ENCODE measurements at regions not wholly inside any gene's neighbourhood (a gene's known extent, or its start where the extent isn't known, plus 50 kb on each side); places are given as distances from the start of the nearest gene placed in this dataset.

DNA sequence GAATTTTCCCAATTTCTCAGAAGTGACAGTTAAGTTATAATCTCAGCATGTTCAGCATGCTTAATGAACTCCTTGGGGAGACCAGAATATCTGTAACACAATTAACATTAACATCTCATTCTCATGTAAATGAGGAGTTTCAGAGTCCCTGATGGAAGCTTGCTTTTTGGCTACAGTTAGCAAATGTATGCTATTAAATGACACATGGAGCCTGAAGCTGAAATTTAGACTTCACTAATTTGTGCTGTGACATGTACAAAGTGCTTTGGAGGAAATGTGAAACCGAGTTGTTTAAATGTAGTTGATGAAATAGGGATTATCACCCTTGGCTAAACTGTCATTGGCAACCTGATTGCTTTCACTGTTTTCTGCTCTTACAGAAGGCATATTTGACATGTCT lies 2265.1 kb upstream of the PCDH20 start:
- Mint-ChIP-seq H3K27ac (peak overlapping the region; percentile 69; the same call in 1 of the 2 replicates), H3K4me1 (peaks cover 25% of the 10 kb centered on the region), H3K4me3 (peak overlapping the region; percentile 49; the same call in 2 of the 3 replicates), H3K36me3 (ENCODE audit: low read depth) (peaks cover 21% of the 10 kb centered on the region), H3K9me3 (peaks cover 21% of the 10 kb centered on the region), H3K27me3 (ENCODE audit: insufficient read depth, low read depth, poor library complexity) (no peaks in the 10 kb centered on the region)
- H3K27ac ChIP-seq (ENCODE audit: low read depth): peak overlapping the region; percentile 16; the same call in 1 of the 2 replicates
- ATAC-seq: peak; percentile 81
- H3K9me2 ChIP-seq (ENCODE audit: insufficient read depth): peaks cover 4% of the 10 kb centered on the region
- peaks cover 34% of the 10 kb centered on the region for H3K4me1 ChIP-seq (ENCODE audit: insufficient read depth)
- TF ChIP-seq NANOG (IDR thresholded peaks at IDR 0.05; ENCODE audit: borderline replicate concordance): peak; percentile 40; the same call in 1 of the 2 replicates
- no peak for TF ChIP-seq ETS1 (IDR thresholded peaks at IDR 0.05)
- TF ChIP-seq ZNF114 (CRISPR knock-in tag; IDR thresholded peaks at IDR 0.05): no peak
- 0 out of 2 replicates have a peak overlapping the region, but pooled peaks have one; percentile 0 for H3K4me3 ChIP-seq
- no peaks in the 10 kb centered on the region for H3F3A ChIP-seq (replicated peaks; ENCODE audit: low read depth)
- H2AFZ ChIP-seq: no peak overlapping the region
- no peaks in the 10 kb centered on the region for H4K20me1 ChIP-seq (replicated peaks; ENCODE audit: insufficient read depth)
- H3K79me2 ChIP-seq (replicated peaks; ENCODE audit: insufficient read depth): no peaks in the 10 kb centered on the region
- no peaks in the 10 kb centered on the region for H3K27me3 ChIP-seq (ENCODE audit: insufficient read depth)
- H3K36me3 ChIP-seq (ENCODE audit: insufficient read depth): no peaks in the 10 kb centered on the region
- peak; percentile 63 for DNase-seq (ENCODE audit: low spot score)
- H3K4me2 ChIP-seq: peak overlapping the region; percentile 21

DNA sequence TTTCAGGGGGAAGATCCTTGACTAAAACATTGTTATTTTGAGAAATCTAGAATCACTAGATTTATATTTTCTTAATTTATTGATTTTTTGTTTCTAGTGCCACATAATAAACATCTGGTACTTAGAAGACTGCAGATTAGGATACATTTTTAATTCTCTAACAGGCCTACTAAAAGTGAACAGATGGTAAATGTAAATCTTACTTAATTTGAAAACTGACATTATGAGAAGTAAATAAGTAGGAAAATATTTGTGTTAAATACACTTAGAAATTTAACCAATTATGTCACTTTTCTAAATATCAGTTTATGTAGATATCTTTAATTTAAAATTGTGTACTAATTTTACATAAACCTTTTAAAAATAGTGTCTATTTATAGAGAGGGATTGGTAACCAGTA lies 2255.6 kb upstream of the PCDH20 start:
- no peak for ATAC-seq
- TF ChIP-seq POLR2AphosphoS5 (IDR thresholded peaks at IDR 0.05; ENCODE audit: low read depth) (no peak), NANOG (IDR thresholded peaks at IDR 0.05; ENCODE audit: borderline replicate concordance) (no peak), CTCF (conservative IDR thresholded peaks at IDR 0.05; ENCODE audit: low read depth in 2 of 2) (no peak), JUNB (IDR thresholded peaks at IDR 0.05; ENCODE audit: unreplicated experiment) (no peak), STAT1 (IDR thresholded peaks at IDR 0.05; ENCODE audit: unreplicated experiment) (no peak), REST (IDR thresholded peaks at IDR 0.05; ENCODE audit: unreplicated experiment) (no peak), ZNF114 (CRISPR knock-in tag; IDR thresholded peaks at IDR 0.05) (no peak)
- TF ChIP-seq, protein P1, sequence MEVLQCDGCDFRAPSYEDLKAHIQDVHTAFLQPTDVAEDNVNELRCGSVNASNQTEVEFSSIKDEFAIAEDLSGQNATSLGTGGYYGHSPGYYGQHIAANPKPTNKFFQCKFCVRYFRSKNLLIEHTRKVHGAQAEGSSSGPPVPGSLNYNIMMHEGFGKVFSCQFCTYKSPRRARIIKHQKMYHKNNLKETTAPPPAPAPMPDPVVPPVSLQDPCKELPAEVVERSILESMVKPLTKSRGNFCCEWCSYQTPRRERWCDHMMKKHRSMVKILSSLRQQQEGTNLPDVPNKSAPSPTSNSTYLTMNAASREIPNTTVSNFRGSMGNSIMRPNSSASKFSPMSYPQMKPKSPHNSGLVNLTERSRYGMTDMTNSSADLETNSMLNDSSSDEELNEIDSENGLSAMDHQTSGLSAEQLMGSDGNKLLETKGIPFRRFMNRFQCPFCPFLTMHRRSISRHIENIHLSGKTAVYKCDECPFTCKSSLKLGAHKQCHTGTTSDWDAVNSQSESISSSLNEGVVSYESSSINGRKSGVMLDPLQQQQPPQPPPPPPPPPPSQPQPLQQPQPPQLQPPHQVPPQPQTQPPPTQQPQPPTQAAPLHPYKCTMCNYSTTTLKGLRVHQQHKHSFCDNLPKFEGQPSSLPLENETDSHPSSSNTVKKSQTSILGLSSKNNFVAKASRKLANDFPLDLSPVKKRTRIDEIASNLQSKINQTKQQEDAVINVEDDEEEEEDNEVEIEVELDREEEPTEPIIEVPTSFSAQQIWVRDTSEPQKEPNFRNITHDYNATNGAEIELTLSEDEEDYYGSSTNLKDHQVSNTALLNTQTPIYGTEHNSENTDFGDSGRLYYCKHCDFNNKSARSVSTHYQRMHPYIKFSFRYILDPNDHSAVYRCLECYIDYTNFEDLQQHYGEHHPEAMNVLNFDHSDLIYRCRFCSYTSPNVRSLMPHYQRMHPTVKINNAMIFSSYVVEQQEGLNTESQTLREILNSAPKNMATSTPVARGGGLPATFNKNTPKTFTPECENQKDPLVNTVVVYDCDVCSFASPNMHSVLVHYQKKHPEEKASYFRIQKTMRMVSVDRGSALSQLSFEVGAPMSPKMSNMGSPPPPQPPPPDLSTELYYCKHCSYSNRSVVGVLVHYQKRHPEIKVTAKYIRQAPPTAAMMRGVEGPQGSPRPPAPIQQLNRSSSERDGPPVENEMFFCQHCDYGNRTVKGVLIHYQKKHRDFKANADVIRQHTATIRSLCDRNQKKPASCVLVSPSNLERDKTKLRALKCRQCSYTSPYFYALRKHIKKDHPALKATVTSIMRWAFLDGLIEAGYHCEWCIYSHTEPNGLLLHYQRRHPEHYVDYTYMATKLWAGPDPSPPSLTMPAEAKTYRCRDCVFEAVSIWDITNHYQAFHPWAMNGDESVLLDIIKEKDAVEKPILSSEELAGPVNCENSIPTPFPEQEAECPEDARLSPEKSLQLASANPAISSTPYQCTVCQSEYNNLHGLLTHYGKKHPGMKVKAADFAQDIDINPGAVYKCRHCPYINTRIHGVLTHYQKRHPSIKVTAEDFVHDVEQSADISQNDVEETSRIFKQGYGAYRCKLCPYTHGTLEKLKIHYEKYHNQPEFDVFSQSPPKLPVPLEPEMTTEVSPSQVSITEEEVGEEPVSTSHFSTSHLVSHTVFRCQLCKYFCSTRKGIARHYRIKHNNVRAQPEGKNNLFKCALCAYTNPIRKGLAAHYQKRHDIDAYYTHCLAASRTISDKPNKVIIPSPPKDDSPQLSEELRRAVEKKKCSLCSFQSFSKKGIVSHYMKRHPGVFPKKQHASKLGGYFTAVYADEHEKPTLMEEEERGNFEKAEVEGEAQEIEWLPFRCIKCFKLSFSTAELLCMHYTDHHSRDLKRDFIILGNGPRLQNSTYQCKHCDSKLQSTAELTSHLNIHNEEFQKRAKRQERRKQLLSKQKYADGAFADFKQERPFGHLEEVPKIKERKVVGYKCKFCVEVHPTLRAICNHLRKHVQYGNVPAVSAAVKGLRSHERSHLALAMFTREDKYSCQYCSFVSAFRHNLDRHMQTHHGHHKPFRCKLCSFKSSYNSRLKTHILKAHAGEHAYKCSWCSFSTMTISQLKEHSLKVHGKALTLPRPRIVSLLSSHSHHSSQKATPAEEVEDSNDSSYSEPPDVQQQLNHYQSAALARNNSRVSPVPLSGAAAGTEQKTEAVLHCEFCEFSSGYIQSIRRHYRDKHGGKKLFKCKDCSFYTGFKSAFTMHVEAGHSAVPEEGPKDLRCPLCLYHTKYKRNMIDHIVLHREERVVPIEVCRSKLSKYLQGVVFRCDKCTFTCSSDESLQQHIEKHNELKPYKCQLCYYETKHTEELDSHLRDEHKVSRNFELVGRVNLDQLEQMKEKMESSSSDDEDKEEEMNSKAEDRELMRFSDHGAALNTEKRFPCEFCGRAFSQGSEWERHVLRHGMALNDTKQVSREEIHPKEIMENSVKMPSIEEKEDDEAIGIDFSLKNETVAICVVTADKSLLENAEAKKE (CRISPR knock-in tag; IDR thresholded peaks at IDR 0.05): no peak

More for the DNA sequence above, 2255.6 kb upstream of the PCDH20 start:
- Histone ChIP-seq H3K27ac (ENCODE audit: low read depth) (no peak overlapping the region), H3K79me2 (replicated peaks; ENCODE audit: insufficient read depth) (no peaks in the 10 kb centered on the region), H3K36me3 (ENCODE audit: insufficient read depth) (no peaks in the 10 kb centered on the region), H3K4me3 (no peak overlapping the region), H3K4me1 (ENCODE audit: insufficient read depth) (peaks cover 16% of the 10 kb centered on the region), H3K9me2 (ENCODE audit: insufficient read depth) (no peaks in the 10 kb centered on the region), H3K27me3 (ENCODE audit: insufficient read depth) (no peaks in the 10 kb centered on the region), H4K20me1 (replicated peaks; ENCODE audit: insufficient read depth) (no peaks in the 10 kb centered on the region), H3K4me2 (no peak overlapping the region), H2AFZ (no peak overlapping the region), H3F3A (replicated peaks; ENCODE audit: low read depth) (no peaks in the 10 kb centered on the region)
- Mint-ChIP-seq H3K36me3 (ENCODE audit: low read depth) (no peaks in the 10 kb centered on the region), H3K4me3 (no peak overlapping the region), H3K4me1 (peaks cover 11% of the 10 kb centered on the region; the same call in 2 of the 3 replicates), H3K27me3 (ENCODE audit: insufficient read depth, low read depth, poor library complexity) (no peaks in the 10 kb centered on the region), H3K9me3 (no peaks in the 10 kb centered on the region), H3K27ac (peak overlapping the region; percentile 53; the same call in 1 of the 2 replicates)
- no peak for DNase-seq (ENCODE audit: low spot score)

All from GM23338 (cell line).